ENCODE measurements at regions not wholly inside any gene's neighbourhood (a gene's known extent, or its start where the extent isn't known, plus 50 kb on each side); places are given as distances from the start of the nearest gene placed in this dataset.

GRCh38 chr1:78387871-78388270 is 102.9 kb upstream of the PTGFR start:
- ATAC-seq = no peak
- TF ChIP-seq ZC3H10 (CRISPR knock-in tag; IDR thresholded peaks at IDR 0.05) (no peak), ZNF8 (CRISPR knock-in tag; IDR thresholded peaks at IDR 0.05) (no peak), CSDC2 (CRISPR knock-in tag; IDR thresholded peaks at IDR 0.05) (no peak), SNAI2 (CRISPR knock-in tag; IDR thresholded peaks at IDR 0.05) (no peak), ISL1 (CRISPR knock-in tag; IDR thresholded peaks at IDR 0.05) (peak; percentile 85), TOX (CRISPR knock-in tag; IDR thresholded peaks at IDR 0.05; ENCODE audit: borderline replicate concordance) (no peak)

DNA sequence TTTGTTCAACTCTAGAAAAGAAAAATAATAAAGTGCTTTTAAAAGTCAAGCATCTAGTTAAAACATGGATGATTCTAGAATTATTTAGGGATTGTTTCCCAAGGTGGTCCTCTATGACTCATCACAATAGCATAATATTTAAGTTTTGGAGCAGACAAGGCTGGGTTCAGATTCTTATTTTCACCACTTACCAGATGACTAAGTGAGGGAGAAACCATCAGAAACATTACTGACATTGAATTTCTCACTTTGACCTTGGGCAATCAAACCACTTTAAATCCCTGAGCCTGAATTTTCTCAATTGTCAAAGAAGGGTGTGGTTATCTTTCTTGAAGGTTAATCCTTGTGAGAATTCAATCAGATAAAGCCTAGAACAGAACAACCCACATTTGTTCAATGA is 102.5 kb upstream of the PTGFR start:
- TF ChIP-seq PATZ1 (CRISPR knock-in tag; IDR thresholded peaks at IDR 0.05; ENCODE audit: borderline replicate concordance) (no peak), ESRRG (CRISPR knock-in tag; IDR thresholded peaks at IDR 0.05) (no peak), ZNF70 (CRISPR knock-in tag; IDR thresholded peaks at IDR 0.05) (no peak), TOX (CRISPR knock-in tag; IDR thresholded peaks at IDR 0.05; ENCODE audit: borderline replicate concordance) (no peak), SNAI2 (CRISPR knock-in tag; IDR thresholded peaks at IDR 0.05) (no peak), PPARA (CRISPR knock-in tag; IDR thresholded peaks at IDR 0.05; ENCODE audit: borderline replicate concordance) (no peak), TCF4 (CRISPR knock-in tag; IDR thresholded peaks at IDR 0.05; ENCODE audit: borderline replicate concordance) (no peak), TSHZ2 (CRISPR knock-in tag; IDR thresholded peaks at IDR 0.05) (no peak), OSR1 (CRISPR knock-in tag; IDR thresholded peaks at IDR 0.05) (no peak), GLIS3 (CRISPR knock-in tag; IDR thresholded peaks at IDR 0.05) (no peak), ZNF565 (CRISPR knock-in tag; conservative IDR thresholded peaks at IDR 0.05; ENCODE audit: low read depth) (no peak), CSDC2 (CRISPR knock-in tag; IDR thresholded peaks at IDR 0.05) (no peak), RARB (CRISPR knock-in tag; IDR thresholded peaks at IDR 0.05) (no peak), ZFP3 (CRISPR knock-in tag; IDR thresholded peaks at IDR 0.05) (no peak), ISL1 (CRISPR knock-in tag; IDR thresholded peaks at IDR 0.05) (no peak), ARNTL (CRISPR knock-in tag; IDR thresholded peaks at IDR 0.05; ENCODE audit: borderline replicate concordance, low read depth) (no peak), ZC3H10 (CRISPR knock-in tag; IDR thresholded peaks at IDR 0.05) (no peak), ZFP30 (CRISPR knock-in tag; IDR thresholded peaks at IDR 0.05) (no peak), ZNF8 (CRISPR knock-in tag; IDR thresholded peaks at IDR 0.05) (no peak)
- TF ChIP-seq, protein P1, sequence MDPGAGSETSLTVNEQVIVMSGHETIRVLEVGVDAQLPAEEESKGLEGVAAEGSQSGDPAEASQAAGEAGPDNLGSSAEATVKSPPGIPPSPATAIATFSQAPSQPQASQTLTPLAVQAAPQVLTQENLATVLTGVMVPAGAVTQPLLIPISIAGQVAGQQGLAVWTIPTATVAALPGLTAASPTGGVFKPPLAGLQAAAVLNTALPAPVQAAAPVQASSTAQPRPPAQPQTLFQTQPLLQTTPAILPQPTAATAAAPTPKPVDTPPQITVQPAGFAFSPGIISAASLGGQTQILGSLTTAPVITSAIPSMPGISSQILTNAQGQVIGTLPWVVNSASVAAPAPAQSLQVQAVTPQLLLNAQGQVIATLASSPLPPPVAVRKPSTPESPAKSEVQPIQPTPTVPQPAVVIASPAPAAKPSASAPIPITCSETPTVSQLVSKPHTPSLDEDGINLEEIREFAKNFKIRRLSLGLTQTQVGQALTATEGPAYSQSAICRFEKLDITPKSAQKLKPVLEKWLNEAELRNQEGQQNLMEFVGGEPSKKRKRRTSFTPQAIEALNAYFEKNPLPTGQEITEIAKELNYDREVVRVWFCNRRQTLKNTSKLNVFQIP (CRISPR knock-in tag; IDR thresholded peaks at IDR 0.05; ENCODE audit: borderline replicate concordance, low read depth) = no peak
- no peak for ATAC-seq

- no peak for TF ChIP-seq ESRRG (CRISPR knock-in tag; IDR thresholded peaks at IDR 0.05)
- TF ChIP-seq, protein P2, sequence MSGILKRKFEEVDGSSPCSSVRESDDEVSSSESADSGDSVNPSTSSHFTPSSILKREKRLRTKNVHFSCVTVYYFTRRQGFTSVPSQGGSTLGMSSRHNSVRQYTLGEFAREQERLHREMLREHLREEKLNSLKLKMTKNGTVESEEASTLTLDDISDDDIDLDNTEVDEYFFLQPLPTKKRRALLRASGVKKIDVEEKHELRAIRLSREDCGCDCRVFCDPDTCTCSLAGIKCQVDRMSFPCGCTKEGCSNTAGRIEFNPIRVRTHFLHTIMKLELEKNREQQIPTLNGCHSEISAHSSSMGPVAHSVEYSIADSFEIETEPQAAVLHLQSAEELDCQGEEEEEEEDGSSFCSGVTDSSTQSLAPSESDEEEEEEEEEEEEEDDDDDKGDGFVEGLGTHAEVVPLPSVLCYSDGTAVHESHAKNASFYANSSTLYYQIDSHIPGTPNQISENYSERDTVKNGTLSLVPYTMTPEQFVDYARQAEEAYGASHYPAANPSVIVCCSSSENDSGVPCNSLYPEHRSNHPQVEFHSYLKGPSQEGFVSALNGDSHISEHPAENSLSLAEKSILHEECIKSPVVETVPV (CRISPR knock-in tag; IDR thresholded peaks at IDR 0.05) = no peak
- TF ChIP-seq RARB (CRISPR knock-in tag; IDR thresholded peaks at IDR 0.05) = no peak
- no peak for TF ChIP-seq ARNTL (CRISPR knock-in tag; IDR thresholded peaks at IDR 0.05; ENCODE audit: borderline replicate concordance, low read depth)
- no peak for TF ChIP-seq CSDC2 (CRISPR knock-in tag; IDR thresholded peaks at IDR 0.05)
- no peak for TF ChIP-seq GLIS3 (CRISPR knock-in tag; IDR thresholded peaks at IDR 0.05)
- no peak for TF ChIP-seq PPARA (CRISPR knock-in tag; IDR thresholded peaks at IDR 0.05; ENCODE audit: borderline replicate concordance)
- TF ChIP-seq, protein P1 (CRISPR knock-in tag; IDR thresholded peaks at IDR 0.05; ENCODE audit: borderline replicate concordance, low read depth) = no peak
- no peak for TF ChIP-seq OSR1 (CRISPR knock-in tag; IDR thresholded peaks at IDR 0.05)
- no peak for TF ChIP-seq ZFP30 (CRISPR knock-in tag; IDR thresholded peaks at IDR 0.05)
- no peak for TF ChIP-seq PATZ1 (CRISPR knock-in tag; IDR thresholded peaks at IDR 0.05; ENCODE audit: borderline replicate concordance)
Measured at GRCh38 chr1:78401148-78401547, 89.6 kb upstream of the PTGFR start.

More at GRCh38 chr1:78401148-78401547, 89.6 kb upstream of the PTGFR start:
- no peak for ATAC-seq
